Gastrocnemius medialis (tissue), 4 donors: ENCODE measurements at regions not wholly inside any gene's neighbourhood (a gene's known extent, or its start where the extent isn't known, plus 50 kb on each side); places are given as distances from the start of the nearest gene placed in this dataset.

ENCODE experiments used
- CTCF ChIP-seq, 5 experiments: fragments of 450-650 bp in 3 of 5; fragments of 200-600 bp in 2 of 5; sonication (generic) in 2 of 5; IDR thresholded peaks in 4 of 5; conservative IDR thresholded peaks in 1 of 5; 1 replicate in 4 of 5; 2 replicates in 1 of 5; pipeline ENCODE4 v1.5.1; 2016 to 2019; ENCODE audit warnings: antibody characterized with exemption in 5 of 5, mild to moderate bottlenecking in 3 of 5, moderate library complexity in 3 of 5
- POLR2A ChIP-seq, 2 donors: fragments of 450-650 bp; IDR thresholded peaks; one replicate each; pipeline ENCODE4 v1.6.1; 2017; ENCODE audit warnings: antibody characterized with exemption in 2 of 2, mild to moderate bottlenecking in 2 of 2, moderate library complexity in 2 of 2

- TF ChIP-seq CTCF (IDR thresholded peaks at IDR 0.05 in 4 of 5, conservative IDR thresholded peaks at IDR 0.05 in 1 of 5) (no peak), POLR2A (IDR thresholded peaks at IDR 0.05) (no peak)
Observed at GRCh38 chr5:133730346-133730745, 118.0 kb upstream of the FSTL4 start.
